WTC11 (cell line): ENCODE measurements at regions not wholly inside any gene's neighbourhood (a gene's known extent, or its start where the extent isn't known, plus 50 kb on each side); places are given as distances from the start of the nearest gene placed in this dataset.

Experiments used
- CREM ChIP-seq: sonication (generic); formaldehyde crosslinking; IDR thresholded peaks from 2 replicates; pipeline ENCODE4 v1.8.1; 2022; ENCODE audit warnings: mild to moderate bottlenecking, missing genetic modification reagents, moderate library complexity
- CTCF ChIP-seq: fragments of 200-600 bp; IDR thresholded peaks from 2 replicates; pipeline ENCODE4 v1.8.0; 2022; ENCODE audit warnings: antibody characterized with exemption
- PRDM15 ChIP-seq: sonication (generic); formaldehyde crosslinking; IDR thresholded peaks from 2 replicates; pipeline ENCODE4 v1.8.0; 2022; ENCODE audit warnings: missing genetic modification reagents
- SP1 ChIP-seq: sonication (generic); formaldehyde crosslinking; conservative IDR thresholded peaks from 2 replicates; pipeline ENCODE4 v1.8.1; 2022; ENCODE audit warnings: missing genetic modification reagents
- TEAD4 ChIP-seq: sonication (generic); formaldehyde crosslinking; IDR thresholded peaks from 2 replicates; pipeline ENCODE4 v1.8.0; 2022; ENCODE audit warnings: mild to moderate bottlenecking, missing genetic modification reagents
- ZBTB21 ChIP-seq: sonication (generic); formaldehyde crosslinking; IDR thresholded peaks from 2 replicates; pipeline ENCODE4 v1.8.1; 2023; ENCODE audit warnings: mild to moderate bottlenecking, missing genetic modification reagents, borderline replicate concordance
- ZBTB43 ChIP-seq: sonication (generic); formaldehyde crosslinking; IDR thresholded peaks from 2 replicates; pipeline ENCODE4 v1.8.1; 2023; ENCODE audit warnings: mild to moderate bottlenecking, missing genetic modification reagents
- ZNF138 ChIP-seq: sonication (generic); formaldehyde crosslinking; conservative IDR thresholded peaks from 2 replicates; pipeline ENCODE4 v1.8.1; 2022; ENCODE audit warnings: mild to moderate bottlenecking, moderate library complexity, missing genetic modification reagents
- ZNF263 ChIP-seq: sonication (generic); formaldehyde crosslinking; IDR thresholded peaks from 2 replicates; pipeline ENCODE4 v1.8.1; 2022; ENCODE audit warnings: low read depth, mild to moderate bottlenecking, moderate library complexity, missing genetic modification reagents
- ZNF416 ChIP-seq: fragments of 250-450 bp; sonication (Bioruptor Pico); IDR thresholded peaks from 2 replicates; pipeline ENCODE4 v1.9.0; 2021; ENCODE audit warnings: mild to moderate bottlenecking, inconsistent platforms

- TF ChIP-seq CTCF, result no peak
- no peak for TF ChIP-seq ZNF416 (CRISPR knock-in tag)
- TF ChIP-seq PRDM15, result no peak
- no peak for TF ChIP-seq ZBTB43 (CRISPR knock-in tag)
- TF ChIP-seq SP1 (CRISPR knock-in tag), result no peak
- TF ChIP-seq ZNF138 (CRISPR knock-in tag), result no peak
- no peak for TF ChIP-seq CREM (CRISPR knock-in tag)
- no peak for TF ChIP-seq TEAD4
- no peak for TF ChIP-seq ZNF263 (CRISPR knock-in tag)
- TF ChIP-seq ZBTB21 (CRISPR knock-in tag), result no peak
Measured at GRCh38 chr4:32519060-32519459, 1798.9 kb downstream of the PCDH7 start.
